ENCODE measurements at regions not wholly inside any gene's neighbourhood (a gene's known extent, or its start where the extent isn't known, plus 50 kb on each side); places are given as distances from the start of the nearest gene placed in this dataset.

GRCh38 chr22:48256041-48256739 is 1493.7 kb downstream of the TBC1D22A start:
- DNase-seq = no peak

- no peak for DNase-seq
Measured at GRCh38 chr22:48254311-48254873, 1491.9 kb downstream of the TBC1D22A start.

GRCh38 chr22:48253573-48253972 is 1491.1 kb downstream of the TBC1D22A start:
- DNase-seq = no peak

- no peak for DNase-seq
Measured at GRCh38 chr22:48253136-48253535, 1490.7 kb downstream of the TBC1D22A start.

- no peak for DNase-seq
Measured at GRCh38 chr22:48251629-48252028, 1489.2 kb downstream of the TBC1D22A start.

GRCh38 chr22:48250937-48251530 is 1488.6 kb downstream of the TBC1D22A start:
- no peak for DNase-seq

- DNase-seq = no peak
Measured at GRCh38 chr22:48250286-48250895, 1487.9 kb downstream of the TBC1D22A start.

GRCh38 chr22:48249713-48250268 is 1487.3 kb downstream of the TBC1D22A start:
- DNase-seq = no peak

GRCh38 chr22:48248901-48249455 is 1486.5 kb downstream of the TBC1D22A start:
- no peak for DNase-seq

- no peak for DNase-seq
Measured at GRCh38 chr22:48247829-48248228, 1485.4 kb downstream of the TBC1D22A start.

- DNase-seq = no peak
Measured at GRCh38 chr22:48245196-48245485, 1482.7 kb downstream of the TBC1D22A start.

GRCh38 chr22:48244388-48245195 is 1482.1 kb downstream of the TBC1D22A start:
- DNase-seq = no peak

GRCh38 chr22:48242461-48242864 is 1480.0 kb downstream of the TBC1D22A start:
- DNase-seq = no peak

- DNase-seq = no peak
Measured at GRCh38 chr22:48241658-48242057, 1479.2 kb downstream of the TBC1D22A start.

- DNase-seq = no peak
Measured at GRCh38 chr22:48240935-48241230, 1478.4 kb downstream of the TBC1D22A start.

GRCh38 chr22:48240148-48240934 is 1477.9 kb downstream of the TBC1D22A start:
- no peak for DNase-seq

- no peak for DNase-seq
Measured at GRCh38 chr22:48239461-48240147, 1477.2 kb downstream of the TBC1D22A start.

- DNase-seq = no peak
Measured at GRCh38 chr22:48238966-48239365, 1476.5 kb downstream of the TBC1D22A start.

- no peak for DNase-seq
Measured at GRCh38 chr22:48238284-48238915, 1476.0 kb downstream of the TBC1D22A start.

GRCh38 chr22:48237466-48238283 is 1475.2 kb downstream of the TBC1D22A start:
- no peak for DNase-seq

All from inflammatory macrophage treated with lipopolysaccharide for 1 hour (primary cell).